ENCODE measurements at regions not wholly inside any gene's neighbourhood (a gene's known extent, or its start where the extent isn't known, plus 50 kb on each side); places are given as distances from the start of the nearest gene placed in this dataset.

DNA sequence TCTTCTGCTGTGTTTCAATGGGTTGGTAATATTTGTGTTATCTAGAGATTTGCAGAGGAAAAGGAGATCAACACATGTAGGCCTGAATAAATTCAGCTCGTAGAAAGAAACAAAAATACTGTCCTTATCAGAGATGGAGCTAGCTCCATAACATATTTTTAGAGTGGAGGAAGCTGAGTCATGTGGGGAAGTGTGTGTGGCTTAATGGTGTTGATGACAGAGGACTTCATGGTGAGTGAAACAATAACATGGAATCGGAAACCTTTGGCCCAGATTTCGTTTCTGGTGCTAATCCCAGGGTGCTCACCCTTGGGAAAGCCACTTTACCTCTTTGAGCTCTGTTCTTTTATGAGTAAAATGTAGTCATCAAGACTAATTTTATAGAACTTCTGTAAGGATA, 825.0 kb downstream of the TLR4 start:
- no peak for ATAC-seq

DNA sequence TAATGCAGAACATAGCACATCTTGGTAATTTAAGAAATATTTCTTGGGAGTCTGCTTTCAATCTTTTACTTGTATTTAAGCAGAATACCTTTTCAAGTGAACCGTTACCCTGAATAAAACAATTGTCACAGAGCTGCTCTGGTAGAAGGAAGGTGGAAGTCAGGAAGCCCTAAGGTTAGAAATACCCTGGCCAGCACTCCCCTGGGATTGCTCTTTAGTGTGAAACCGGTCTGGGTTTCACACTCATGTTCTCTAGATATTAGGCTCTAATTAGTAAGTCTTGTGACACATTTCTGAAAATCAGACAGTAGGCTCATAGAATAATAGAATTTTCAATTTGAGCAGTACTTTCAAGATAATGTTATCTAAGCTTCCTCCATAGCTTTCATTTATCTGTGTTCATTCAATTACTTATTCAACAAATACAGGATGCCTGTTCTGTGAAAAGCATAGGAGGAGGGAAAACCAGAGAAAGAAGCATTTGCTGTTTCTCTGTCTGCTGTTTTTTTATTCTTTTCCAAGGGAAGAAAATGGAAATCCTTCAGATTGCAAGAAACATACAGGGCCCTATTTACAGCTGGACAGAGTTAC, 825.5 kb downstream of the TLR4 start:
- no peak for ATAC-seq

DNA sequence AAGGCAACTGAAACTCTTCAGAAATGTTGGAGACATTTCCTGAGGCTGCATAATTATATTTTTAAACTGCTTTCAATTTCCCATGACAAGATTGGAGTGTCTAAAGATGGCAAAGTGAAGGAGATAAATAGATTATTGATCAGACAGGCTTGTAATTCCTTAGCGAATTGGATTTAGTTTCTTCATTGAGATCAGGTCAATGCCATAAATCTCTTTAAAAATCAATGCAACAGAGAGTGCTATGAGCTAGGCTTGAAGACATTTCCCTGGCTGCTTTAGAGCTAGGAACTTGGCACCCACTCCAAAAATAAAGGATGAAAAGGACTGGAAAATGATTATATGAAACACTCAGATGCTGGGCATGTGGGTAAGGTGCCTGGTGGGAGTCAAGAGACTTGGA, 828.4 kb downstream of the TLR4 start:
- no peak for ATAC-seq

DNA sequence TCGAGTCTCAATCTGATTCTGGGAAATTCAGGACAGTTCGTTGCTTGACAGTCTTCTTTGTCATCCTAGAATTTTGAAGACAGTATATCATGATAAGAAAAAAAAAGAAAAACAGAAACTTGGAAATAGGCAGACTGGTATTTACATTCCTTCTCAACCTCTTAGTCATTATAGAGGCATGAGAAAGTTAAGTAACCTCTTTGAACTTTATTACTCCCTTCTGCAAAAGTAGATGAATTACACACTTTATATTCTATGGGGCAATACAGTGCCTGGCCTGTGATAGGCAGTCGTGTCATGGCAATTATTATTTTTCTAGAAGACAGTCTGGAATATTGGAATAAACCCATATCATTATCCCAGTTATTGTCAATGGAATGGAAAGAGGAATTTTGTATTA, 828.9 kb downstream of the TLR4 start:
- ATAC-seq: no peak

GRCh38 chr9:118533850-118534249, 829.6 kb downstream of the TLR4 start:
- peak; percentile 36 for ATAC-seq

GRCh38 chr9:118536153-118536552, 832.0 kb downstream of the TLR4 start:
- no peak for ATAC-seq

- no peak for ATAC-seq
Observed at GRCh38 chr9:118538959-118539358, 830.3 kb downstream of the BRINP1 start.

GRCh38 chr9:118553465-118553864, 815.8 kb downstream of the BRINP1 start:
- ATAC-seq: no peak

DNA sequence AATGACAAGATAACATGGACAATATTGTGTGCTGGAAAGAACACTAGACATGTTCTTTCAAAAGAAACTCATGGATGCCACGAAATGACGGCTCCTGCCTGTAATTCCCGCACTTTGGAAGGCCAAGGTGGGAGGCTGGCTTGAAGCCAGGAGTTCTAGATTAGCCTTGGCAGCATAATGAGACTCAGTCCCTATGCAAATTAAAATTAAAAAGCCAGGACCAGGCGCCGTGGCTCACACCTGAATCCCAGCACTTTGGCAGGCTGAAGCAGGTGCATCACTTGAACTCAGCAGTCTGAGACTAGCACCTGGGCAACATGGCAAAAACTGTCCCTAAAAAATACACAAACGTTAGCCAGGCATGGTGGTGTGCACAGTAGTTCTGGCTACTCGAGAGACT, 814.2 kb downstream of the BRINP1 start:
- ATAC-seq: no peak

- ATAC-seq: no peak
Observed at GRCh38 chr9:118558026-118558425, 811.2 kb downstream of the BRINP1 start.

DNA sequence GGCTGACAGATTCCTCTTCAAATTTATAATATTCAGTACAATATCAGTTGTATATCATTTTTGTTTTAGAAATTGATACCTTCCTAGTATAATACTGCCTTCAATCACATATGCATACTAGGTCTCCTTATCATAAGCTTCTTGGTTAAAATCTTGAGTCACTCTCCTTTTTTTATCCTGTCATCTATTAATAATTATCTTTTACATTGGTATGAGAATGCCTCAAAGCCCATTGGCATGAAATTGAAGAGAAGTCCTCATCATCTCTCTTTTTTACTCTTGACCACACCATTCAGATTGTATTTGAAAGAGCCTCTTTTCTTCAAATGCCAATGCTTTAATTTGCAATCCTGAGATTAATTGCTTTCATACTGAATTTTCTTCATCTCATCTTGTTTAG, 810.3 kb downstream of the BRINP1 start:
- no peak for ATAC-seq

DNA sequence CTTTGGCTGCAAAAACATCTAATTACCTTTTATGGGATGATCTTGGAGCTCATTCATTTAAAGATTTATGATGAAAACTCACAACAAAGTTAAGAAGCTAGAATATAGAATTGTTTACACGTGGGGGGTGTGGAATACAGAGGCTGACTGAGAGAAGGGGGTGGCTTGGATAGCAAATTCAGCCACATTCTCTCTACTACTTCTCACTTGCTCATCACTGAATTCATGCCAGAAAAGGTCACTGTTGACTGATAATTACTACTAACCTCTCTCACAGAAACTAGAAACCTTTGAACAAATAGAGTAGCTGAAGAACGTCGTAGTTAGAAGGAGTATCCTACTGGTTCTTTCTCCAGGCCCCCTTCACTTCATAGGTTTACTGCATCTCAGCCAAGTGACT, 808.2 kb downstream of the BRINP1 start:
- ATAC-seq: no peak

- ATAC-seq: no peak
Observed at GRCh38 chr9:118563677-118564076, 805.6 kb downstream of the BRINP1 start.

- ATAC-seq: no peak
Observed at GRCh38 chr9:118567861-118568260, 801.4 kb downstream of the BRINP1 start.

- no peak for ATAC-seq
Observed at GRCh38 chr9:118568704-118569103, 800.5 kb downstream of the BRINP1 start.

- no peak for ATAC-seq
Observed at GRCh38 chr9:118569148-118569547, 800.1 kb downstream of the BRINP1 start.

DNA sequence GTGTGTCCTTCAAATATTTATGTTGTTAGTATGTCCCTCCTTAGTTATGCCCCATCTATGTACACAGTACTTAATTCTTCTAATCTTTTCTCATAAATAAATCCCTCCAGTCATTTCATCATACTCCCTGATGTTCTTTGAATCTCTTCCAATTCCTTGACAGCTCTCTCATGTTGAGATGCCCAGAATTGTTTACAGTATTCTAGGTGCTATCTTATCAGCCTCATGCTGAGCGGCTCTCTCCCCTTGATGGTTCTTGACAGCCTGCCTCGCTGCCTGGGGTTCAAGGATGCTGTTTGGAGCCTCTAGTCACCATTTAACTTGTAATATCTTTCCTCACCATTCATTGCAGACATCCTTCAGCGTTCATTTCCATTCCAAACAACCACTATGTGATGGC, 799.2 kb downstream of the BRINP1 start:
- ATAC-seq: no peak

DNA sequence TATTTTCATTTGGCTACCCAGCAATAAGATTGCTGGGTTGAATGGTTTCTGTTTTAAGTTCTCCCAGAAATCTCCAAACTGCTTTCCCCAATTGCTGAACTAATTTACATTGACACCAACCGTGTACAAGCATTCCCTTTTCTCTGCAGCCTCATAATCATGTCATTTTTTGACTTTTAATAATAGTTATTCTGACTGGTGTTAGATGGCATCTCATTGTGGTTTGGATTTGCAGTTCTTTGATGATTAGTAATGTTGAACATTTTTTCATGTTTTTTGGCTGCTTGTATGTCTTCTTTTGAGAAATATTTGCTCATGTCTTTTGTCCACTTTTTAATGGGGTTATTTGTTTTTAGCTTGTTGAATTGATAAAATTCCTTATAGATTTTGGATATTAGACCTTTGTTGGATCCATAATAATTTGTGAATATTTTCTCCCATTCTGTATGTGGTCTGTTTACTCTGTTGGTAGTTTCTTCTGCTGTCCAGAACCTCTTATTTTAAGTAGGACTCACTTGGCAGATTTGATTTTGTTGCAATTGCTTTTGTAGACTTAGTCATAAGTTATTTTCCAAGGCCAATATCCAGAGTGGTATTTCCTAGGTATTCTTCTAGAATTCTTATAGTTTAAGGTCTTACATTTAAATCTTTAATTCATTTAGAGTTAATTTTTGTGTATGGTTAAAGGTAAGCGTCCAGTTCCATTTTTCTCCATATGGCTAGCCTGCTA, 793.7 kb downstream of the BRINP1 start:
- ATAC-seq: no peak

- ATAC-seq: no peak
Observed at GRCh38 chr9:118577121-118577520, 792.1 kb downstream of the BRINP1 start.

DNA sequence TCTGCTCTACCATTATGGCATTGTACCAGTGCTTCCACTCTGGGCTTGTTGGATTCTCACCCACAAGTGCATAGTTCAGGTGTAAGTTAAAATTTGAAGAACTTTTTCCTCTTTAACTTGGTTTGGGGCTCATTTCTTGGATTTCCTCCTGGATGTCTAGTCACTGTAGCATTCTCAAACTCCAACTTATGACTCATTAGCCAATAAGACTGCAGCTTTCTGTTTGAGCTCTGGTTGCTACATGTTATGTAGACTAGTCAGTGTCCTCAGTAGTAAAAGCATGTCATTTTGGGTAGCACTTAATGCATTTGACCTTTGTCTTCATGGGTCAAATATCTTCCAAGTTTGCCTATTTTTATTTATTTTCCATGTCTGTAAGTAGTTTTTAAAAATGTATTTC, 790.8 kb downstream of the BRINP1 start:
- no peak for ATAC-seq

DNA sequence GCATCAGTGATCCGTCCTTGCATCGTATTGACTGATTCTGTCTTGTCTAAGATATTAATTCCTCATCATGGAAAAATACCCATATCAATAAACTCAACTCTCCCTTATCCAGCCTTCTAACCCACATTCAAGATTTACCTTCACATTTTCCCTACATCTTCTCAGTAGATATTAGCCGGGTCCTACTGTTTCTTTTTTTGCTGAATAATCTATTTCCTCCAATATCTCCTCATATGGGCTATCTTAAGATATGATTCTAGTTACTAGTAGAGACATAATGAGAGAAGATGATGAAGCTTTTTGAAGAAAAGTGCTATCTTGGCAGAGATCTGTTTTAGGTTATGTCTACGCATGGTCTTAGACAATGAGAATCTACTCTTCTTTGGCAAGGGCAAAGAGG, 785.8 kb downstream of the BRINP1 start:
- ATAC-seq: no peak

GRCh38 chr9:118586978-118587377, 782.3 kb downstream of the BRINP1 start:
- ATAC-seq: no peak

- ATAC-seq: no peak
Observed at GRCh38 chr9:118594428-118594827, 774.8 kb downstream of the BRINP1 start.

DNA sequence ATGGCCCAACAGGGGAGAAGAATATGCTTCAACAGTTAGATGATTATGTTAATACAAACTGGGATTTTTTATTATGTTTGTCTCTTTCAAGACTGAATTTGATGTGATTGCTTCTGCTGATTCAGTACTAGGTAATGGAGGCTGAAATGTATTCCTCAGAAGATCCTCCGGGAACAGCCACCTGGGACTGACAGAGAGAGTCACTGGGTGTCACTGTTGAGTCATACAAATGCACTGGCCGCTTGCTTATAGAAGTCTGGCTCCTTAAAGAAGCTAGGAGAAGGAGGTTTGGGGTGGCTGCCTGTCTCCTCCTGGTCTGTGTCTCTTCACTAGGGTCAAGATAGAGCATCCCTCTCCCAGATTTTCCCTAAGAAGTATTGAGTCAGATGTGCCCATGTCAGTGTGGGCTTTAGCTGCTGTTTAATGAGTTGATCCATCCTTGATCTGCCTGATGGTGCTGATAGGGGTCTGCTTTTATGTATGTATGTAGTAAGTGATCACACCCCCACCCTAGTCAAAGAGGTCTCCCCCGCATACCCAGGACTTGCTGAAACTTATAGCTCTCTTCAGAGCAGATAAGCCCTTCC, 773.4 kb downstream of the BRINP1 start:
- ATAC-seq: peak; percentile 81

All from esophagus mucosa (tissue), 1 donor.